OCI-LY7 (cell line): ENCODE measurements at regions not wholly inside any gene's neighbourhood (a gene's known extent, or its start where the extent isn't known, plus 50 kb on each side); places are given as distances from the start of the nearest gene placed in this dataset.

Source experiments
- BruUV-seq: library from RNA; stranded (reverse); fragments of 400-500 nt; replicated peaks from 2 replicates; lab custom pipeline; 2021; lab: Mats Ljungman, UMichigan
- CTCF ChIA-PET: fragments of 300-600 bp; sonication (Branson Sonifier 250); formaldehyde crosslinking; loops from one replicate; lab custom pipeline; 2022; ENCODE audit warnings: antibody characterized with exemption; ENCODE audit not compliant: unreplicated experiment; lab: Charles Lee
- POLR2A ChIA-PET: fragments of 300-600 bp; sonication (Branson Sonifier 250); formaldehyde crosslinking; loops from one replicate; lab custom pipeline; 2022; ENCODE audit warnings: antibody characterized with exemption; lab: Charles Lee
- DNase-seq: peaks from one replicate; pipeline ENCODE4 v3.0.0-alpha.2; 2015; ENCODE audit warnings: low spot score
- H2AFZ ChIP-seq: fragments of 200-600 bp; sonication (generic), shearing (Covaris generic); 2 replicates; pipeline ENCODE4 v1.6.1; 2014; ENCODE audit warnings: mild to moderate bottlenecking, antibody characterized with exemption, low read length, moderate library complexity
- H3K27ac ChIP-seq: fragments of 200-600 bp; sonication (generic); 2 replicates; pipeline ENCODE4 v1.5.1; 2014; ENCODE audit warnings: mixed run types, low read depth, mild to moderate bottlenecking, moderate library complexity, low read length, inconsistent platforms; ENCODE audit not compliant: poor library complexity, severe bottlenecking
- H3K36me3 ChIP-seq: fragments of 200-600 bp; sonication (generic); 2 replicates; pipeline ENCODE4 v1.6.1; 2014; ENCODE audit warnings: mild to moderate bottlenecking, antibody characterized with exemption, low read length, moderate library complexity, mixed read lengths; ENCODE audit not compliant: insufficient read depth
- H3K4me1 ChIP-seq: fragments of 200-600 bp; sonication (generic); 2 replicates; pipeline ENCODE4 v1.5.1; 2014; ENCODE audit warnings: mild to moderate bottlenecking, low read length; ENCODE audit not compliant: insufficient read depth, poor library complexity, severe bottlenecking
- H3K4me2 ChIP-seq: fragments of 200-600 bp; sonication (generic); 2 replicates; pipeline ENCODE4 v1.6.1; 2014; ENCODE audit warnings: mild to moderate bottlenecking, low read length
- H3K4me3 ChIP-seq: fragments of 200-600 bp; sonication (generic); 2 replicates; pipeline ENCODE4 v1.5.1; 2014; ENCODE audit warnings: mild to moderate bottlenecking, low read depth, low read length; ENCODE audit not compliant: poor library complexity, severe bottlenecking
- H3K79me2 ChIP-seq: fragments of 200-600 bp; sonication (generic); 2 replicates; pipeline ENCODE4 v1.6.1; 2016; ENCODE audit warnings: low read depth, mild to moderate bottlenecking, low read length, moderate library complexity, mixed read lengths; ENCODE audit not compliant: insufficient read depth
- H3K9me2 ChIP-seq: fragments of 200-600 bp; sonication (generic); 2 replicates; pipeline ENCODE4 v1.6.1; 2016; ENCODE audit warnings: mild to moderate bottlenecking, low read length, mixed read lengths; ENCODE audit not compliant: insufficient read depth
- H3K9me3 ChIP-seq: fragments of 200-600 bp; sonication (generic); 2 replicates; pipeline ENCODE4 v1.6.1; 2014; ENCODE audit warnings: mild to moderate bottlenecking, mixed run types, low read length, mixed read lengths
- H4K20me1 ChIP-seq: fragments of 200-600 bp; sonication (generic); 2 replicates; pipeline ENCODE4 v1.6.1; 2014; ENCODE audit warnings: mild to moderate bottlenecking, antibody characterized with exemption, low read length, moderate library complexity, mixed read lengths; ENCODE audit not compliant: insufficient read depth
- CTCF ChIP-seq: fragments of 200-600 bp; sonication (generic); conservative IDR thresholded peaks from 2 replicates; pipeline ENCODE4 v1.5.1; 2014; ENCODE audit warnings: mild to moderate bottlenecking, antibody characterized with exemption, low read length, moderate library complexity, mixed read lengths
- EZH2phosphoT487 ChIP-seq: fragments of 200-600 bp; sonication (generic); IDR thresholded peaks from 2 replicates; pipeline ENCODE4 v1.6.1; 2018; ENCODE audit warnings: low read depth, borderline replicate concordance, mild to moderate bottlenecking, mixed run types, antibody characterized with exemption, low read length, moderate library complexity, mixed read lengths
- intact Hi-C: fragments of 100-400 bp; cut with micrococcal nuclease; formaldehyde crosslinking; loops from one replicate; pipeline ENCODE4 v1.10.0; 2022; ENCODE audit not compliant: unreplicated experiment

GRCh38 chr20:29687438-29687837 lies 1570.0 kb upstream of the DEFB115 start:
- no peak for DNase-seq
- Histone ChIP-seq H3K27ac (no peak overlapping the region), H3K36me3 (no peaks in the 10 kb centered on the region), H4K20me1 (no peaks in the 10 kb centered on the region), H3K4me3 (no peak overlapping the region), H3K9me2 (no peaks in the 10 kb centered on the region), H3K9me3 (no peaks in the 10 kb centered on the region), H3K79me2 (no peaks in the 10 kb centered on the region), H3K4me1 (no peaks in the 10 kb centered on the region), H3K4me2 (no peak overlapping the region), H2AFZ (no peak overlapping the region)
- intact Hi-C loops, result no loop called here
- no TSS peak for BruUV-seq
- ChIA-PET POLR2A (no interaction called here), CTCF (no interaction called here)
- no peak for TF ChIP-seq EZH2phosphoT487
- no peak for TF ChIP-seq CTCF

- TF ChIP-seq CTCF (no peak), EZH2phosphoT487 (no peak)
- Histone ChIP-seq H3K9me2 (no peaks in the 10 kb centered on the region), H3K4me2 (no peak overlapping the region), H3K27ac (no peak overlapping the region), H3K9me3 (no peaks in the 10 kb centered on the region), H3K4me1 (no peaks in the 10 kb centered on the region), H2AFZ (no peak overlapping the region), H3K36me3 (no peaks in the 10 kb centered on the region), H3K4me3 (no peak overlapping the region), H3K79me2 (no peaks in the 10 kb centered on the region), H4K20me1 (no peaks in the 10 kb centered on the region)
- no peak for DNase-seq
- ChIA-PET CTCF (no interaction called here), POLR2A (no interaction called here)
- intact Hi-C loops, result loop anchor here (5.0 kb wide), 1 partner anchor 43 kb away; no protein-coding TSS in a partner anchor
- no TSS peak for BruUV-seq
Observed at GRCh38 chr20:29689411-29690225, 1567.8 kb upstream of the DEFB115 start.

GRCh38 chr20:29690274-29690673 lies 1567.2 kb upstream of the DEFB115 start:
- TF ChIP-seq EZH2phosphoT487, result no peak
- no peak for TF ChIP-seq CTCF
- H3K4me1 ChIP-seq, result no peaks in the 10 kb centered on the region
- no peak overlapping the region for H3K4me2 ChIP-seq
- no peak overlapping the region for H2AFZ ChIP-seq
- H3K9me3 ChIP-seq, result no peaks in the 10 kb centered on the region
- no peaks in the 10 kb centered on the region for H3K79me2 ChIP-seq
- no peak overlapping the region for H3K27ac ChIP-seq
- H3K36me3 ChIP-seq, result no peaks in the 10 kb centered on the region
- BruUV-seq, result no TSS peak
- no peaks in the 10 kb centered on the region for H4K20me1 ChIP-seq
- intact Hi-C loops, result loop anchor here (5.0 kb wide), 1 partner anchor 42 kb away; no protein-coding TSS in a partner anchor
- POLR2A ChIA-PET, result no interaction called here
- no peak for DNase-seq
- CTCF ChIA-PET, result no interaction called here
- H3K4me3 ChIP-seq, result no peak overlapping the region
- H3K9me2 ChIP-seq, result no peaks in the 10 kb centered on the region
